ENCODE measurements at regions not wholly inside any gene's neighbourhood (a gene's known extent, or its start where the extent isn't known, plus 50 kb on each side); places are given as distances from the start of the nearest gene placed in this dataset.

- TF ChIP-seq POLR2A (IDR thresholded peaks at IDR 0.05) (no peak), CTCF (IDR thresholded peaks at IDR 0.05) (no peak), EP300 (IDR thresholded peaks at IDR 0.05) (no peak)
These were observed 161.3 kb downstream of the RTP5 start for GRCh38 chr2:242030858-242031257.
